ENCODE measurements at regions not wholly inside any gene's neighbourhood (a gene's known extent, or its start where the extent isn't known, plus 50 kb on each side); places are given as distances from the start of the nearest gene placed in this dataset.

DNA sequence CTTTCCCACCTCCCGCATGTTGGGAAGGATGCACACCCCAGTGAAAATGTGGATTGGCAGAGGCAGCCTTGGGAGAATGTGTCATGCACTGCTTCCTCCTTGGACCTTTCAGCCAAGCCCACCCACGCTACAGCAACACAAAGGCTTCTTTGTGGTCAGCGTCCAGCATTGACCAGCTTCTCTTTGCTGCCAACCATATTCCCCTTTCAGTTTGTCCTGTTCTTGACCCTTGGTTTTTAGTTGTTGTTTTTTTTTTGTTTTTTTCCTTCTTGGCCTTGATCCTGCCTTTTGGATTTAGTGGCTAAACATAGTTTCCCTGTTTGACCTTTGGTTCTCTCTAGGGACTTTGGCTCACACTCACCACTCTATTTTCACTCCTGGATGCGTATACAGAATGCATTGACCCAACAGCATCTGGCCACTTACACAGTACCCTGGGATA is 573.6 kb downstream of the INSC start:
- TF ChIP-seq, protein P1, sequence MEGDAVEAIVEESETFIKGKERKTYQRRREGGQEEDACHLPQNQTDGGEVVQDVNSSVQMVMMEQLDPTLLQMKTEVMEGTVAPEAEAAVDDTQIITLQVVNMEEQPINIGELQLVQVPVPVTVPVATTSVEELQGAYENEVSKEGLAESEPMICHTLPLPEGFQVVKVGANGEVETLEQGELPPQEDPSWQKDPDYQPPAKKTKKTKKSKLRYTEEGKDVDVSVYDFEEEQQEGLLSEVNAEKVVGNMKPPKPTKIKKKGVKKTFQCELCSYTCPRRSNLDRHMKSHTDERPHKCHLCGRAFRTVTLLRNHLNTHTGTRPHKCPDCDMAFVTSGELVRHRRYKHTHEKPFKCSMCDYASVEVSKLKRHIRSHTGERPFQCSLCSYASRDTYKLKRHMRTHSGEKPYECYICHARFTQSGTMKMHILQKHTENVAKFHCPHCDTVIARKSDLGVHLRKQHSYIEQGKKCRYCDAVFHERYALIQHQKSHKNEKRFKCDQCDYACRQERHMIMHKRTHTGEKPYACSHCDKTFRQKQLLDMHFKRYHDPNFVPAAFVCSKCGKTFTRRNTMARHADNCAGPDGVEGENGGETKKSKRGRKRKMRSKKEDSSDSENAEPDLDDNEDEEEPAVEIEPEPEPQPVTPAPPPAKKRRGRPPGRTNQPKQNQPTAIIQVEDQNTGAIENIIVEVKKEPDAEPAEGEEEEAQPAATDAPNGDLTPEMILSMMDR (IDR thresholded peaks at IDR 0.05) = no peak
- no peak for TF ChIP-seq POLR2A (IDR thresholded peaks at IDR 0.05)

Data from uterus (tissue), 2 donors.